Thyroid gland (tissue), 4 donors: ENCODE measurements at regions not wholly inside any gene's neighbourhood (a gene's known extent, or its start where the extent isn't known, plus 50 kb on each side); places are given as distances from the start of the nearest gene placed in this dataset.

Experiments
- DNase-seq, 2 donors: peaks; one replicate each; pipeline ENCODE4 v3.0.0-alpha.2; 2019
- H3K27ac ChIP-seq, 3 donors: fragments of 200-600 bp; sonication (generic); 1 replicate in 2 of 3; 2 replicates in 1 of 3; pipeline ENCODE4 v1.5.1; 2016 to 2019; ENCODE audit warnings: mild to moderate bottlenecking in 1 of 3, moderate library complexity in 1 of 3
- H3K27me3 ChIP-seq: fragments of 200-600 bp; sonication (generic); one replicate; pipeline ENCODE4 v1.5.1; 2019
- H3K36me3 ChIP-seq, 2 donors: fragments of 200-600 bp; sonication (generic); one replicate each; pipeline ENCODE4 v1.5.1; 2016 to 2019
- H3K4me1 ChIP-seq, 2 donors: fragments of 200-600 bp; sonication (generic); one replicate each; pipeline ENCODE4 v1.5.1; 2017 to 2019
- H3K4me3 ChIP-seq, 3 donors: fragments of 200-600 bp; sonication (generic); replicated peaks in 1 of 3; 1 replicate in 2 of 3; 2 replicates in 1 of 3; pipeline ENCODE4 v1.5.1; 2016; ENCODE audit warnings: mild to moderate bottlenecking in 1 of 3
- H3K9me3 ChIP-seq: fragments of 200-600 bp; sonication (generic); one replicate; pipeline ENCODE4 v1.5.1; 2017
- POLR2A ChIP-seq, 2 donors: fragments of 450-650 bp; IDR thresholded peaks; one replicate each; pipeline ENCODE4 v1.6.1; 2017; ENCODE audit warnings: antibody characterized with exemption in 2 of 2, mild to moderate bottlenecking in 2 of 2, moderate library complexity in 1 of 2
- WGBS, 2 donors: methylation state at CpG; one replicate each; pipeline ENCODE4 v1.1.5; 2017; 5-methylcytosine and 5-hydroxymethylcytosine counted together
- intact Hi-C: fragments of 100-400 bp; cut with DNase I; formaldehyde crosslinking; loops from one replicate; pipeline ENCODE4 v1.15.1; 2023
- TF ChIP-seq, protein P1 (sequence below), 6 experiments: fragments of 200-600 bp in 3 of 6; fragments of 450-650 bp in 3 of 6; sonication (generic) in 3 of 6; IDR thresholded peaks; one replicate each; pipeline ENCODE4 v1.5.1; 2016 to 2019; ENCODE audit warnings: antibody characterized with exemption in 6 of 6, mild to moderate bottlenecking in 2 of 6, inconsistent platforms in 1 of 6, moderate library complexity in 1 of 6

DNA sequence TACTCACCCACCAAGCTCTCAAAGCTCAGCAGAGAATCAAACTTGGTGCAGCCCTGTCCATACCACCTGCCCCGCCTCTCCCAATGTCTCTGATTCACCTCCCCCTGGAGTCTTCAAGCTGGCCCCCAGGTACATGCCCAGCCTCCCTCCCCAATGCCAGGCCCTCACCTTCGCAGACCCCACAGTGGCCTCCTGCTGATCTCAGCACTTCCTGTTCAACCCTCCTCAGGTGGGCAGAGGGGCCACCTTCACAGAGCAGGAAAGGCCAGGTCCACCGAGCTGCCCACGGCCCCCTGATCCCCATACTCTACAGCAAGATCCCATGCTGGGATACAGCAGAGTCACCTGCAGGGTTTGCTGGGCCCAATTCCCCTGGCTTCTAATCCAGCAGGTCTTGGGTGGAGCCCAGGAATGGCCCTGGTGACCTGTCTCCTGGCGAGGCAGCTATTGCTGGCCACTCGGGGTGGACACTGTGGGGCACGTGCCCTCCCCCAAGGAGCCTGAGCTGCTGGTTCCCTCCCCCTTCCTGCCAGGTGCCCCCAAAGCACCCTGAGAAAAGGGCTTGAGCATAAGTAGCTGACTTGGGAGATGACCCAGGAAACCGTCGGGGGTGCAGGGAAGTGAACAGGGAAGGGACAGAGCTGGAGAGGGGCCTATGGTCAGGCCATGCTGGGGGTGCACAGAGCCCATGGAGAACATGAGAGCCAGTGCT, 150.7 kb downstream of the BRD1 start:
- no peaks in the 10 kb centered on the region for H3K4me1 ChIP-seq
- intact Hi-C loops, result no loop called here
- no peaks in the 10 kb centered on the region for H3K9me3 ChIP-seq
- no peak for DNase-seq
- no peak overlapping the region for H3K4me3 ChIP-seq
- H3K27me3 ChIP-seq, result peaks cover 3% of the 10 kb centered on the region
- H3K36me3 ChIP-seq, result no peaks in the 10 kb centered on the region
- no peak for TF ChIP-seq POLR2A (IDR thresholded peaks at IDR 0.05)
- TF ChIP-seq, protein P1, sequence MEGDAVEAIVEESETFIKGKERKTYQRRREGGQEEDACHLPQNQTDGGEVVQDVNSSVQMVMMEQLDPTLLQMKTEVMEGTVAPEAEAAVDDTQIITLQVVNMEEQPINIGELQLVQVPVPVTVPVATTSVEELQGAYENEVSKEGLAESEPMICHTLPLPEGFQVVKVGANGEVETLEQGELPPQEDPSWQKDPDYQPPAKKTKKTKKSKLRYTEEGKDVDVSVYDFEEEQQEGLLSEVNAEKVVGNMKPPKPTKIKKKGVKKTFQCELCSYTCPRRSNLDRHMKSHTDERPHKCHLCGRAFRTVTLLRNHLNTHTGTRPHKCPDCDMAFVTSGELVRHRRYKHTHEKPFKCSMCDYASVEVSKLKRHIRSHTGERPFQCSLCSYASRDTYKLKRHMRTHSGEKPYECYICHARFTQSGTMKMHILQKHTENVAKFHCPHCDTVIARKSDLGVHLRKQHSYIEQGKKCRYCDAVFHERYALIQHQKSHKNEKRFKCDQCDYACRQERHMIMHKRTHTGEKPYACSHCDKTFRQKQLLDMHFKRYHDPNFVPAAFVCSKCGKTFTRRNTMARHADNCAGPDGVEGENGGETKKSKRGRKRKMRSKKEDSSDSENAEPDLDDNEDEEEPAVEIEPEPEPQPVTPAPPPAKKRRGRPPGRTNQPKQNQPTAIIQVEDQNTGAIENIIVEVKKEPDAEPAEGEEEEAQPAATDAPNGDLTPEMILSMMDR (IDR thresholded peaks at IDR 0.05), result no peak
- H3K27ac ChIP-seq, result no peak overlapping the region
- WGBS, 2 donors, result 78 to 80% methylated on average over 8 to 9 of the region's 9 CpGs

DNA sequence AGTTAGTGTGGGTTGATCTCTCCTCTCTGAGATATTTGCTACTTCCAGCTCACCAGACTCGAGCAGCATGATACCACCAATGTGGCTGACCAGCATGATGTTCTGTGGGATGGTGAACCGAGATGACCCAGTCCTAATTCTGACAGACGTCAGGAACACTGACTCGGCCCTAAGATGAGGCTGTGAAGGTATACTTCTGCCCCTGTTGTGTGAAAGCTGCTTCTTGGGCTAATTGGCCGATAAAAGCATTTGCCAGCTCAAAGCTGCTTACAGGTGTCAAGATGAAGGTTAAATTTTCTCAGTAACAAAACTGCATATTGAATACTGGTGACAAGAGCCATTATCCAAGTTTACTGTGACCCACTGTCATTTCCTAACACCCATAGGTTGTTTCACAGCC, 151.4 kb downstream of the BRD1 start:
- Histone ChIP-seq H3K4me1 (no peaks in the 10 kb centered on the region), H3K36me3 (no peaks in the 10 kb centered on the region), H3K9me3 (no peaks in the 10 kb centered on the region), H3K27me3 (peaks cover 6% of the 10 kb centered on the region), H3K4me3 (no peak overlapping the region), H3K27ac (no peak overlapping the region)
- TF ChIP-seq POLR2A (IDR thresholded peaks at IDR 0.05), result no peak
- TF ChIP-seq, protein P1 (IDR thresholded peaks at IDR 0.05), result no peak
- intact Hi-C loops, result no loop called here
- WGBS, 2 donors, result 71 to 81% methylated on average over 5 of the region's 5 CpGs
- DNase-seq, result no peak

DNA sequence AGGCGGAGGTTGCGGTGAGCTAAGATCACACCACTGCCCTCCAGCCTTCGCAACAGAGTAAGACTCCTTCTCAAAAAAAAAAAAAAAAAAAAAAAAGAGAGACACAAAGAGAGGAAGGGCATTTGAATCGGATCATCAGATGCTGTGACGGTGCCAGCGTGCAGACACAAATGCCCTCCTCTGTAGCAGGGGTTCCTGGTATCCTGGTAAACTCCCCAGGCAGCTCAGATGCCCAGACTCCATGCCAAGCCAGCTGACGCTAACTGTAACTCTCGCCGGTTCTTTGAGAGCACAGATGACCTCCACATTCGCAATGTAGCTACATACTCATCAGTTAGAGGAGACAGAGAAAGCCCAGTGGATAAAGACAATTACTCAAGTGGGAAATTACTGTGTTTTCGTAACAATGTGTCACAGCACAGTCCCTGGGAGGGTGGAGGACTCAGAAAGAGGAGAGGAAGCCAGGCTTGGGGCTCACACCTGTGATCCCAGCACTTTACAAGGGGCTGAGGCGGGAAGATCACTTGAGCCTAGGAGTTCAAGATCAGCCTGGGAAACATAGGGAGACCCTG, 153.1 kb downstream of the BRD1 start:
- no peak for DNase-seq
- no peak for TF ChIP-seq POLR2A (IDR thresholded peaks at IDR 0.05)
- TF ChIP-seq, protein P1 (IDR thresholded peaks at IDR 0.05), result no peak
- peaks cover 0 to 5% of the 10 kb centered on the region in 2 donors for H3K4me1 ChIP-seq
- WGBS, 2 donors, result 86 to 88% methylated on average over 12 of the region's 12 CpGs
- intact Hi-C loops, result no loop called here
- H3K27me3 ChIP-seq, result peaks cover 12% of the 10 kb centered on the region
- no peak overlapping the region for H3K4me3 ChIP-seq
- H3K36me3 ChIP-seq, result no peaks in the 10 kb centered on the region
- H3K27ac ChIP-seq, result no peak overlapping the region
- H3K9me3 ChIP-seq, result no peaks in the 10 kb centered on the region

DNA sequence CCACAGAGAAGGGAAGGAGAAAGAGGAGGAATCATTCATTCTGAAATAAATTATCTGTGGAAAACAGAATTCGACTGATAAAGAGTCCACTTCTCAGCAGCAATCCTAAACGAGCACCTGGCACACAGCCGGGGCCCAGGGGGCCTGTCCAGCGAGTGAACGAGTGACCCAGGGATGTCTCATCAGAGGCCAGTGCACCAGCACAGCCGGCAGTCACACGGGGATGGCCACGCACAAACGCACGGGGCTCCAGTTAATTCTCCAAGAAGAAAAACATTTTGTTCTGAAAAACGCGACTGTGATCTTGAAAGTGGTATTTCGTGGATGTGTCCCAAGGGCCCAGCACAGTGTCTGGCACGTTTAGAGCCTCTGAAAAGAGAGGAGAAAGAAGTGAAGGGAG, 154.6 kb downstream of the BRD1 start:
- H3K27me3 ChIP-seq, result peaks cover 12% of the 10 kb centered on the region

More for the DNA sequence above, 154.6 kb downstream of the BRD1 start:
- Histone ChIP-seq H3K4me1 (peaks cover 0 to 5% of the 10 kb centered on the region in 2 donors), H3K27ac (no peak overlapping the region), H3K4me3 (no peak overlapping the region), H3K36me3 (no peaks in the 10 kb centered on the region), H3K9me3 (no peaks in the 10 kb centered on the region)
- 27 to 43% methylated on average over 14 of the region's 14 CpGs for WGBS, 2 donors
- no peak for DNase-seq
- intact Hi-C loops, result no loop called here
- TF ChIP-seq, protein P1 (IDR thresholded peaks at IDR 0.05), result no peak
- TF ChIP-seq POLR2A (IDR thresholded peaks at IDR 0.05), result no peak
